HL-60 (cell line): ENCODE measurements at regions not wholly inside any gene's neighbourhood (a gene's known extent, or its start where the extent isn't known, plus 50 kb on each side); places are given as distances from the start of the nearest gene placed in this dataset.

ENCODE experiments used
- DNase-seq, 2 experiments: peaks; one replicate each; pipeline ENCODE4 v3.0.0-alpha.2; 2010 to 2020; ENCODE audit warnings: low read depth in 1 of 2, low spot score in 1 of 2
- H3K27ac ChIP-seq: fragments of 250-450 bp; sonication (Bioruptor Pico); replicated peaks from 2 replicates; pipeline ENCODE4 v1.5.1; 2020; ENCODE audit warnings: mild to moderate bottlenecking, moderate library complexity
- H3K27me3 ChIP-seq: fragments of 250-450 bp; sonication (Bioruptor Pico); 2 replicates; pipeline ENCODE4 v1.5.1; 2021; ENCODE audit warnings: mild to moderate bottlenecking, moderate library complexity; ENCODE audit not compliant: insufficient read depth, poor library complexity, severe bottlenecking
- H3K4me3 ChIP-seq: replicated peaks from 2 replicates; pipeline ENCODE4 v1.5.1; 2011; ENCODE audit warnings: mild to moderate bottlenecking, control low read depth, low read length; ENCODE audit not compliant: insufficient read depth
- CTCF ChIP-seq: IDR thresholded peaks from one replicate; pipeline ENCODE4 v1.5.1; 2011; ENCODE audit warnings: low read length, control low read depth, inconsistent platforms; ENCODE audit not compliant: insufficient read depth
- GABPA ChIP-seq: IDR thresholded peaks from 2 replicates; pipeline ENCODE4 v1.6.1; 2012; ENCODE audit warnings: low read depth
- POLR2AphosphoS5 ChIP-seq: IDR thresholded peaks from 2 replicates; pipeline ENCODE4 v1.6.1; 2012; ENCODE audit warnings: low read depth
- REST ChIP-seq: IDR thresholded peaks from 2 replicates; pipeline ENCODE4 v1.6.1; 2012; ENCODE audit warnings: low read depth; ENCODE audit not compliant: insufficient replicate concordance
- SPI1 ChIP-seq: IDR thresholded peaks from 2 replicates; pipeline ENCODE4 v1.6.1; 2012; ENCODE audit warnings: low read depth, mild to moderate bottlenecking, borderline replicate concordance

GRCh38 chr12:67578976-67579661 lies 69.4 kb upstream of the DYRK2 start:
- DNase-seq: no peak
- TF ChIP-seq CTCF (no peak), POLR2AphosphoS5 (no peak)
- H3K27me3 ChIP-seq: no peaks in the 10 kb centered on the region
- H3K27ac ChIP-seq: no peak overlapping the region
- H3K4me3 ChIP-seq: no peak overlapping the region

GRCh38 chr12:67579662-67580003 lies 68.9 kb upstream of the DYRK2 start:
- Histone ChIP-seq H3K27ac (no peak overlapping the region), H3K27me3 (no peaks in the 10 kb centered on the region), H3K4me3 (no peak overlapping the region)
- DNase-seq: no peak
- no peak for TF ChIP-seq GABPA
- TF ChIP-seq REST: no peak
- no peak for TF ChIP-seq POLR2AphosphoS5
- no peak for TF ChIP-seq SPI1
- no peak for TF ChIP-seq CTCF

- Histone ChIP-seq H3K4me3 (no peak overlapping the region), H3K27me3 (no peaks in the 10 kb centered on the region), H3K27ac (no peak overlapping the region)
- no peak for DNase-seq
- TF ChIP-seq GABPA (no peak), POLR2AphosphoS5 (no peak)
Observed at GRCh38 chr12:67582238-67582834, 66.2 kb upstream of the DYRK2 start.

GRCh38 chr12:67582844-67583243 lies 65.7 kb upstream of the DYRK2 start:
- no peak for DNase-seq
- Histone ChIP-seq H3K27ac (no peak overlapping the region), H3K4me3 (no peak overlapping the region), H3K27me3 (no peaks in the 10 kb centered on the region)
- TF ChIP-seq REST: no peak
- TF ChIP-seq GABPA: no peak
- TF ChIP-seq SPI1: no peak
- no peak for TF ChIP-seq POLR2AphosphoS5
- no peak for TF ChIP-seq CTCF
